DND-41 (cell line): ENCODE measurements at regions not wholly inside any gene's neighbourhood (a gene's known extent, or its start where the extent isn't known, plus 50 kb on each side); places are given as distances from the start of the nearest gene placed in this dataset.
"Not testable (repeated sequence)": the region's sequence is repeated elsewhere in the genome, so short reads cannot be mapped to it uniquely, and the experiment has no call there.

ENCODE experiments used
- ATAC-seq: fragments of 200-7000 bp; cut with Tn5 transposase; 3 replicates; pipeline ENCODE4 v1.9.1; 2021; ENCODE audit warnings: low read depth; ENCODE audit not compliant: insufficient read depth
- DNase-seq: peaks from one replicate; pipeline ENCODE4 v3.0.0-alpha.2; 2020
- H2AFZ ChIP-seq: 2 replicates; pipeline ENCODE4 v1.6.0; 2012; ENCODE audit warnings: low read depth, low read length
- H3K27ac ChIP-seq: 2 replicates; pipeline ENCODE4 v1.5.1; 2012; ENCODE audit warnings: low read length, inconsistent platforms
- H3K27me3 ChIP-seq: fragments of 200-600 bp; sonication (generic); 2 replicates; pipeline ENCODE4 v1.6.0; 2012; ENCODE audit warnings: low read length, mild to moderate bottlenecking, inconsistent platforms; ENCODE audit not compliant: insufficient read depth, poor library complexity
- H3K36me3 ChIP-seq: 2 replicates; pipeline ENCODE4 v1.5.1; 2012; ENCODE audit warnings: low read length, inconsistent platforms; ENCODE audit not compliant: insufficient read depth
- H3K4me1 ChIP-seq: 2 replicates; pipeline ENCODE4 v1.5.1; 2012; ENCODE audit warnings: mild to moderate bottlenecking, low read length; ENCODE audit not compliant: insufficient read depth
- H3K4me2 ChIP-seq: 2 replicates; pipeline ENCODE4 v1.6.0; 2012; ENCODE audit warnings: mild to moderate bottlenecking, moderate library complexity, low read length, inconsistent platforms; ENCODE audit not compliant: insufficient read depth
- H3K4me3 ChIP-seq, 2 experiments: fragments of 200-600 bp in 1 of 2; shearing (Covaris generic) in 1 of 2; 2 replicates each; pipeline ENCODE4 v1.5.1; 2012 to 2016; ENCODE audit warnings: inconsistent platforms in 2 of 2, low read length in 2 of 2, mild to moderate bottlenecking in 2 of 2, low read depth in 1 of 2, moderate library complexity in 1 of 2
- H3K79me2 ChIP-seq: 2 replicates; pipeline ENCODE4 v1.6.0; 2012; ENCODE audit warnings: low read length, inconsistent platforms; ENCODE audit not compliant: insufficient read depth
- H3K9ac ChIP-seq: 2 replicates; pipeline ENCODE4 v1.6.0; 2012; ENCODE audit warnings: low read depth, mild to moderate bottlenecking, inconsistent platforms, low read length, moderate library complexity
- H3K9me3 ChIP-seq: 2 replicates; pipeline ENCODE4 v1.5.1; 2012; ENCODE audit warnings: low read length, moderate library complexity, mild to moderate bottlenecking, inconsistent platforms; ENCODE audit not compliant: insufficient read depth, severe bottlenecking
- H4K20me1 ChIP-seq: 2 replicates; pipeline ENCODE4 v1.6.0; 2012; ENCODE audit warnings: low read length; ENCODE audit not compliant: insufficient read depth
- CTCF ChIP-seq: IDR thresholded peaks from 2 replicates; pipeline ENCODE4 v1.5.1; 2012; ENCODE audit warnings: borderline replicate concordance, low read length, moderate library complexity, mild to moderate bottlenecking; ENCODE audit not compliant: poor library complexity, severe bottlenecking; ENCODE audit errors: extremely low read depth
- EZH2 ChIP-seq: IDR thresholded peaks from 3 replicates; pipeline ENCODE4 v1.6.1; 2012; ENCODE audit warnings: borderline replicate concordance, low read depth, mild to moderate bottlenecking, moderate library complexity, low read length, inconsistent platforms; ENCODE audit not compliant: severe bottlenecking

GRCh38 chr12:68441167-68441566, 109.0 kb upstream of the MDM1 start:
- H3K4me2 ChIP-seq = no peak overlapping the region
- no peak overlapping the region for H2AFZ ChIP-seq
- ATAC-seq (no peak), DNase-seq (no peak)
- H3K27me3 ChIP-seq = no peaks in the 10 kb centered on the region
- no peak for TF ChIP-seq CTCF
- TF ChIP-seq EZH2 = no peak
- no peaks in the 10 kb centered on the region for H3K36me3 ChIP-seq
- no peaks in the 10 kb centered on the region for H3K9me3 ChIP-seq
- H3K9ac ChIP-seq = no peak overlapping the region
- H3K4me1 ChIP-seq = peaks cover 10% of the 10 kb centered on the region
- H3K4me3 ChIP-seq = no peak overlapping the region
- no peaks in the 10 kb centered on the region for H4K20me1 ChIP-seq
- no peaks in the 10 kb centered on the region for H3K79me2 ChIP-seq
- H3K27ac ChIP-seq = no peak overlapping the region

GRCh38 chr12:68442353-68442972, 110.3 kb upstream of the MDM1 start:
- H3K27me3 ChIP-seq, H3K36me3 ChIP-seq, H3K4me3 ChIP-seq, H3K9me3 ChIP-seq, H3K79me2 ChIP-seq, H3K27ac ChIP-seq, H3K4me2 ChIP-seq, H3K9ac ChIP-seq, H4K20me1 ChIP-seq, H2AFZ ChIP-seq: not testable (repeated sequence)
- peaks cover 10% of the 10 kb centered on the region for H3K4me1 ChIP-seq
- ATAC-seq (peak; percentile 69; the same call in 2 of the 3 replicates), DNase-seq (peak; percentile 33)

- H3K36me3 ChIP-seq, H3K4me2 ChIP-seq, DNase-seq, H3K27ac ChIP-seq, H3K4me3 ChIP-seq, H2AFZ ChIP-seq, H3K9ac ChIP-seq, H4K20me1 ChIP-seq, H3K9me3 ChIP-seq, H3K27me3 ChIP-seq, ATAC-seq, H3K79me2 ChIP-seq: not testable (repeated sequence)
- H3K4me1 ChIP-seq = peaks cover 10% of the 10 kb centered on the region
These were observed 111.5 kb upstream of the MDM1 start for GRCh38 chr12:68443695-68444094.

GRCh38 chr12:68445824-68446223, 113.7 kb upstream of the MDM1 start:
- H3K4me3 ChIP-seq = no peak overlapping the region
- H3K79me2 ChIP-seq = no peaks in the 10 kb centered on the region
- TF ChIP-seq EZH2 = no peak
- TF ChIP-seq CTCF = no peak
- no peak overlapping the region for H3K9ac ChIP-seq
- H3K27me3 ChIP-seq = no peaks in the 10 kb centered on the region
- no peak overlapping the region for H3K4me2 ChIP-seq
- ATAC-seq (no peak), DNase-seq (no peak)
- no peaks in the 10 kb centered on the region for H4K20me1 ChIP-seq
- no peaks in the 10 kb centered on the region for H3K9me3 ChIP-seq
- peaks cover 15% of the 10 kb centered on the region for H3K4me1 ChIP-seq
- H2AFZ ChIP-seq = no peak overlapping the region
- no peaks in the 10 kb centered on the region for H3K36me3 ChIP-seq
- no peak overlapping the region for H3K27ac ChIP-seq
